Spleen (tissue), 7 donors: ENCODE measurements at regions not wholly inside any gene's neighbourhood (a gene's known extent, or its start where the extent isn't known, plus 50 kb on each side); places are given as distances from the start of the nearest gene placed in this dataset.

ENCODE experiments used
- CTCF ChIP-seq, 11 experiments: fragments of 200-600 bp in 7 of 11; fragments of 450-650 bp in 4 of 11; sonication (generic) in 4 of 11; IDR thresholded peaks in 8 of 11; conservative IDR thresholded peaks in 3 of 11; 1 replicate in 7 of 11; 2 replicates in 4 of 11; pipeline versions ENCODE4 v1.4.0 to v1.8.0; 2016 to 2021; ENCODE audit warnings: antibody characterized with exemption in 11 of 11, inconsistent platforms in 4 of 11, mild to moderate bottlenecking in 1 of 11
- POLR2A ChIP-seq, 3 donors: fragments of 450-650 bp; IDR thresholded peaks; one replicate each; pipeline ENCODE4 v1.5.1; 2017; ENCODE audit warnings: antibody characterized with exemption in 3 of 3, mild to moderate bottlenecking in 1 of 3
- donor health status: DM: no; HTN: no; CAD: no; lungs with moderate emphysema.
- donor health status: DM: no; HTN: no; CAD: no.
- donor health status: DM: no; HTN: no; CAD: no.

GRCh38 chr18:55920063-55920462 lies 332.1 kb upstream of the TCF4 start:
- TF ChIP-seq CTCF (IDR thresholded peaks at IDR 0.05 in 8 of 11, conservative IDR thresholded peaks at IDR 0.05 in 3 of 11) (no peak), POLR2A (IDR thresholded peaks at IDR 0.05) (no peak)
